ENCODE measurements at regions not wholly inside any gene's neighbourhood (a gene's known extent, or its start where the extent isn't known, plus 50 kb on each side); places are given as distances from the start of the nearest gene placed in this dataset.

DNA sequence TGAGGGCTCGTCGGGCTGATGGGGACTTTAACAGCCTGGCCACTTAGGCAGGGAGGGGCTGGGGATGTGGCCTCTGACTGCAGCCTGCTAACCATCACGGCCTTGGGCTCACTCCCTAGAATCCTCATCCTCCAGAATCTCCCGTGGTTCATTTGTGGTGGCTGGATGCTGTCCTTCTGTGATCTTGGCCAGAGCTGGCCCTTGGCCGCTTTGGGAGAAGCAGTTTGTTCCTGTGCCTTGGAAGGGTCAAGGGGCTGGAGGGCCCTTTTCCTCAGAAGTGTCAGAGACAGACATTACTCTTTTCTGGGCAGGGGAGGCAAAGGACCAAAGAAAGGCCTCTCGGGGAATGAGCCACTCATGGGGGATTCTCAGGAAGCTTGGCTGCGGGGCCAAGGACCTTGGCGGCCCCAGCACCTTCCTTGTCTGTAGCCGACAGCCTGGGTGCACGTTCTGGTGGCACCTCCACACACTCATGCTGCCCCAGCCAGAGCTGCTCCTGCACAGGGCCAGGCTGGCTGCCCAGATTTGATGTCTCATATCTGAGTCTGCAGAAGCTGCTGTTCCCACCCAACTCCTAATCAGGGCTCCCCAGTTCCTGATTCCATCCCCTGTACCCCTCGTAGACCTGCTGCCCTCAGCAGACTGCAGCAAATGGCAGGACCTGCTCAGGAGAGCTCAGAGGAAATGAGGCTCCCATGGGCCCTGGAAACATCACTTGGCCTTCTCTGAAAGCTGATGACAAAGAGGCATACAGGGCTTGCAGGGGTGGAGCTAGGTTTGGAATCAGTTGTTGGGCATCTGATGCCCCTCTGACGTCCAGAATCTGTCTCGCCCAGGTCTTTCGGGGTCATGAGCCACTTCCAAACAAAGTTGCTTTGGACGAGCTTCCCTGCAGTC is 107.7 kb downstream of the CTTN start:
- TF ChIP-seq YY1 (IDR thresholded peaks at IDR 0.05; ENCODE audit: low read depth), result no peak
- TF ChIP-seq CEBPB (IDR thresholded peaks at IDR 0.05), result no peak
- TF ChIP-seq, protein P1, sequence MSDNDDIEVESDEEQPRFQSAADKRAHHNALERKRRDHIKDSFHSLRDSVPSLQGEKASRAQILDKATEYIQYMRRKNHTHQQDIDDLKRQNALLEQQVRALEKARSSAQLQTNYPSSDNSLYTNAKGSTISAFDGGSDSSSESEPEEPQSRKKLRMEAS (IDR thresholded peaks at IDR 0.05), result no peak
